HG02759 (cell line): ENCODE measurements at regions not wholly inside any gene's neighbourhood (a gene's known extent, or its start where the extent isn't known, plus 50 kb on each side); places are given as distances from the start of the nearest gene placed in this dataset.
A peak's percentile ranks its signal among the peaks of the same experiment; 100 is the strongest.
"Not testable (repeated sequence)": the region's sequence is repeated elsewhere in the genome, so short reads cannot be mapped to it uniquely, and the experiment has no call there.

ENCODE experiments used
- ATAC-seq: cut with Tn5 transposase; IDR thresholded peaks from one replicate; pipeline ENCODE4 v1.9.1; 2021; ENCODE audit warnings: mild to moderate bottlenecking, moderate library complexity; ENCODE audit not compliant: unreplicated experiment

DNA sequence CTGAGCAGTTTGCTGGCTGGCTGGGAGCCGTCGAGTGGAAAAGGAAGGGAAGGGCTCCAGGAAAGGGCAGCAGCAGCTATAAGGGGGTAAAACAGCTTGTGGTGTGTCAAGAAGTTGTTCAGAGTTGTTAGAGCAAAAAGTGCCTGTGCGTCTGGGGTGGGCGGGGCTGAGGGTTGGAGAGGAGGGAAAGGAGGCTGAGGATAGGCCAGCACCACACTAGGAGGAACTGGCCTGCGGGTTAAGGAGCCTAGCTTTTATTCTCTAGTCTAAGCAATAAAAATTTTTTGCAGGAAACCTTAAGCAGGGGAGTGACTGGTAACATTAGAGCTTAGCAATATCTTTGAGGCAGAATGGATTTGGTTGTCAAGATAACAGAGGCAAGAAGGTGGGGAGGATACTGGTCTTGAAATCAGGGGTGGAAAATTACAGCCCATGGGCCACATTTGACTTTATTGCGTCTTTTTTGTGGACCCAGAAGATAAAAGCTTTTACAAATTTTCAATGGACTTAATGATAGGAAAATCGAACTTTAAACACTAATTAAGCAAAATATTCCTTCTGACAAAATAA, 134.5 kb upstream of the AADACL2 start:
- no peak for ATAC-seq

DNA sequence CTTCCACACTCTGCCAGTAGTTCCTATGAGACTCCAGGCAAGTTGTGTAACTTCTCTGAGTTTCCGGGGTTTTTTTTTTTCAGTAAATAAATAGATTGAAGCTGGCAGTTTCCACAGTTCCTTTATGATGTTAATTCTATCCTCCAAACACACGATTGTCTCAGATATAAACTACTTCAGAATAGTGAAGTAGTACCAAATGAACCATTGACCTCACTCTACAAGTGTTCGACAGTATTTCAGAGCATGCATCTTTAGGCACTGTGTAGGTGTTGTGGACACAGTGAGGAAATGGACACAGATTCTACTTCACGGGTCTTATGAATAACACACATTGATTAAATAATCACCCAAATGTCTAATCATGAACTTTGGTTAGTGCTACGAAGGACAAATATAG, 136.1 kb upstream of the IGSF10 start:
- ATAC-seq, result no peak

GRCh38 chr3:151593928-151594327, 133.1 kb upstream of the IGSF10 start:
- ATAC-seq, result no peak

DNA sequence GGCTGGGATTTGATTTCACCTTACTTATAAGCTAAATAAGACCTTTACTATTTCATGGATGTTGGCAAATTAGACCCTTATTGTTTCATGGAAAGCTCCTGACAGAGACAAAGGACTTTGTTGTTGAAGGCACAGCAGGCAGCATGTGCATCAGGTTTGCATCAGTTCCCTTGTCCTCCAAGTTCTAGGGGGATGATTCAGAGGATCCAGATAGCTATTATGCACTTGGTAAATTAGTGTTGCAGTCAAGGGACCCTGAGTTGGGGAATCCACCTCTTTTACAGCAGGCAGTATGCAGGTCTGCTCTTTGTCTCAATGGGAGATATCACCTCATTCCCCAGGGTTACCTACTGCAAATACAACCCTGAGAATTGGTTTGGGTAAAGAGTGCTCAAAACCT, 131.4 kb upstream of the IGSF10 start:
- no peak for ATAC-seq

DNA sequence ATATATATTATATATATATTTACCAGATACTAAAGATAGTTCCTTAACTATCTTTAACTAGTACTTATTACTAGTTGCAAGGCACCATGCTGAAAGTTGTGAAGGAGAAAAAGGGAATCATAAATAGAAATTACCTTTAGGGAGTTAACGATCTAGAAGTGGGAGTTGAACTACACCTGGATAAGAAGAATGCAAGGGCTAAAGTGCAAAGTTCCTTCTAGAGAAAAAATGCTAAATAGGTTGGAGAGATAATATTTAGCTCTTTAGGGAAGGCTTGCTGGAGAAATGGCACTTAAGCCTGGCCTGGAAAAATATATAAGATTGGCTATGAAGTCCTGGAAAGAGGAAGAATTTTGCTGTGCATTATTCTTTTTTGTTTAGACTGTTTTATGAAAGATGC, 130.6 kb upstream of the IGSF10 start:
- no peak for ATAC-seq

GRCh38 chr3:151589311-151589710, 128.4 kb upstream of the IGSF10 start:
- no peak for ATAC-seq

- ATAC-seq, result not testable (repeated sequence)
These were observed 126.8 kb upstream of the IGSF10 start for GRCh38 chr3:151587659-151588058.

DNA sequence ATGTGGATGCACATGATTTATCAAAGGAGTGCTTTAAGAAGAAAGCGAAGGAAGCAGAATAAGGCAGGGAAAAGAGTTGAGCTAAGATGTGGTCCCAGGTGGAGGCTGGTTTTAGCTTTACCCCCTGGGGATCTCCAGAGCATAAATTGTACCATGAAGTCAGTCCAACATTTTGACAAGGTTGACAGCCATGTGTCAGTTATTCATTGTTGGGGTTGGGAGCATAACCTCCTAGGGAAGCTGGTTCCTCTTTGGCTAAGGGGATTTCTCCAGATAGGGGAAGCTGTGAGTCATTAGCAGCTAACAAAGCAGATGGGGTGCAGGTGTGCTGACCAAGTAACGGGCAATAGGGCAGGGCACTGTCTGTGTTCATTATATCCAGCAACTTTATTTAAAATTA, 123.7 kb upstream of the IGSF10 start:
- peak; percentile 90 for ATAC-seq

GRCh38 chr3:151581035-151581434, 120.2 kb upstream of the IGSF10 start:
- no peak for ATAC-seq

DNA sequence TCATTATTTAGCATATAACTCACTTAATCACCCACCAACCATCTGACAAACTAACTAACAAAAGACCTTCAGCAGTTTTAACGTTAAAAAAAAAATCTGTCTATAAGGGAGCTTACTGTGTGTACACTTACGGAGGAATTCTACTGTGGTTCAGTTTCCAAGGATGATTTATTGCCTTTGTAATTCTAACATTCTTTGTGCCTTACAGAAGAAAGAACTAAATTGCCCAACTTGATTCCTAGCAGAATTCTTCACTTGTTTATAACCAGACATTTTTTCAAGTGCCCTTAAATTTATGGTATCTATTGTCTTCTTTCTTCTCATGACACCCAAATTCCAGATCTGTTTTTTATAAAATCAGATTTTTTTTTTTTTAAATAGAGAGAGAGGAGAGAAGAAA, 119.7 kb upstream of the IGSF10 start:
- no peak for ATAC-seq

GRCh38 chr3:151579571-151580270, 118.9 kb upstream of the IGSF10 start:
- ATAC-seq, result no peak

- no peak for ATAC-seq
These were observed 117.6 kb upstream of the IGSF10 start for GRCh38 chr3:151578495-151578894.

DNA sequence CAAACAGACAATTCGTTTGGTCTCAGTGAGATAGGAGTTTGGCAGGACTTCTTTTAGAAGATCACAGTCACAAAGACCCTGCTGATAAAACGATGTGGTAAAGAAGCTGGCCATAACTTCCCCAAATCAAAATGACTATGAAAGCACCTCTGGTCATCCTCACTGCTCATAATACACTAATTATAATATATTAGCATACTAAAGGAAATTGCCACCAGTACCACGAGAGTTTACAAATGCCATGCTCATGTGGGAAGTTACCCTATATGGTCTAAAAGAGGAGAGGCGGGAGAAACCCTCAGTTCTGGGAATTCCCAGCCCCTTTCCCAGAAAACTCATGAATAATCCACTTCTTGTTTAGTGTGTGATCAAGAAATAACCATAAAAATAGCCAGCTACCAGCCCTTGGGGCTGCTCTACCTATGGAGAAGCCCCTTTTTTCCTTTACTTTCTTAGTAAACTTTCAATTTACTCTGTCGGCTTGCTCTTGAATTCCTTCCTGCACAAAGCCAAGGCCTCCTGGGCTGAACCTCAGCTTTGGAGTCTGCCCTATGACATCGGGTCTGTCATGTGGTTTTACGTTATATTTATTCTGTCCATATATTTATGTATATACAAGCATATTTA, 115.8 kb upstream of the IGSF10 start:
- no peak for ATAC-seq

DNA sequence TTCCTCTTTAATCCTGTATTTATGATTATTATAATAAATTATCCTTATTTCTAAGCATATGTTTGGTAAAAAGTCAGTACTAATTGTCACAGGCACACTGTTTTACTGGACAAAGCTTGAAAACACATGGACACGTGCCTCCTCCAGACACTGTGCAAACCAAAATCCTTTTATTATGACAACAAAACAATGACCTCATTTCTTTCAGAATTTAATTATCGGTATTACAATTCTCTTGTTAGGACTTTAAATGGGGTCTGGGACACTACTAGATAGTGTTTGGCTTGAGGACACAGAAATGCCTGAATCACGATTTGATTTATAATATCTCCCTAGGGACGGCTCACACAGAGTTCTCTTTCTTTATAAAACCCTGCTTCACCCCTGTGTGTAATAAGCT, 107.3 kb upstream of the IGSF10 start:
- no peak for ATAC-seq

DNA sequence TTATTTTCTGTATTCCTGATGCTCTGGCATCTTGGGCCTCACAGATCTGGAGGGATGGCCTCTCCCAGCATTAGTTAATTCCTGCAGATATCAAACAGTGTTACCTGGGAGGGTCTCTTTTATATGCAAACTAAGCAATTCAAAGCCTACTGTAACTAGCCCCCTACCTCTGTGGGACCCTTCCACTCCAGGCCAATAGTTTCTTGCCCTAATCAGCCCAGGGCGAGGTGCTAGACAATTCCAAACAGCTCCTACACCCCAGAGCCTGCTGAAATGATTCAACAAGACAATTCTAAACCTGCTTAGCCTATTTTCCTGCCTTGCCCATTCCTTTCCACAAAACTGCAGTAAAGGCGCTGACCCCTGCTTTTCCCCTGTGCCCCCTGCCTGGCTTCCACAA, 106.6 kb upstream of the IGSF10 start:
- ATAC-seq, result no peak

- no peak for ATAC-seq
These were observed 103.4 kb upstream of the IGSF10 start for GRCh38 chr3:151564261-151564660.

DNA sequence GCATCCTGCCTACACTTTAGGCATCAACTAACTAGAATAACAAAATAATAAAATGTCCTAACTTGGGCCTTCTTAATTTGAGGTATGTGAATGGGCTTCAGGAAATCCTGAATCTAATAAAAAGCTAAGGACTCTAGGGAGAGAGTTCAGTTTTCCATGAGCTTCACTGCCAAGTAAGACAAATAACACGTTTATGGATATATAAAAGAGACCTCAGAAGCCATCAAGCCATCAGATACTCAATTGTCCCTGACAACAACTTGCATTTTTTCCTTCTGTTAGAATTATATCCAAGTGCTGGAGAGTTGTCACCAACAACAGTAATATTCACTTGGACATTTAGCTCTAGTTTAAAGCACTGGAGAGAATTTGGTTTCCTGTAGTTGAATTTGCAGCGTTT, 102.4 kb upstream of the IGSF10 start:
- no peak for ATAC-seq

GRCh38 chr3:151562891-151563290, 102.0 kb upstream of the IGSF10 start:
- no peak for ATAC-seq

DNA sequence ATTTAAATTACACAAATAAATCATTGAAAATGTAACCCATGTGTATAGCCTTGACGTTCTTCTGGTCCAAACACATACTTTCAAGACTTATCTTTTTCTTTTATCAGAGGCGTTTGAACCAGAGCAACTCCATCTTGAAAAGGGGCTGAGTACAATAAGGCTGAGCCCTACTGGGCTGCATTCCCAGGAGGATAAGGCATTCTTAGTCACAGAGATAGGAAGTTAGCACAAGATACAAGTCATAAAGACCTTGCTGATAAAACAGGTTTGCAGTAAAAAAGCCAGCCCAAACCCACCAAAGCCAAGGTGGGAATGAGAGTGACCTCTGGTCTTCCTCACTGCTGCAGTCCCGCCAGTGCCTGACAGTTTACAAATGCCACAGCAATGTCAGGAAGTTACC, 101.0 kb upstream of the IGSF10 start:
- ATAC-seq, result no peak

GRCh38 chr3:151560738-151561137, 99.9 kb upstream of the IGSF10 start:
- ATAC-seq, result no peak

- ATAC-seq, result no peak
These were observed 98.9 kb upstream of the IGSF10 start for GRCh38 chr3:151559736-151560135.

DNA sequence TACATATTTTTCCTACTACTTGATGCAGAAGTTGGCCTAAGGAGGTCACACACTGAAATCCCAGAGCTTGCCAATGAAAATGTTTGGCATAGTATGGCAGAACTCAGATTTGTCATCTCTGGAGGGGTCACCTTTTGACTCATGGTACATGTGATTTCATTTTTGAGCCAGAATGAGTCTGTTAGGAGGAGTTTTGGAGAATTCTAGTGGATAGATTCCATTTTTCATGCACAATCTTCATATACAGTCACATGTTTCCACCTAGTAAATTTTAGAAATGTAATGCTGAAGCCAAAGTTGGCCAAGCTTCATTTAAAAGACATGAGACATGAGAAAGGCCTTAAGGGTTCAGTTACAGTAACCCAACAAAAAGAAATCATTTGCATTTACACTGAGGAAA, 97.8 kb upstream of the IGSF10 start:
- ATAC-seq, result no peak
